Pancreas (tissue), 10 donors: ENCODE measurements at regions not wholly inside any gene's neighbourhood (a gene's known extent, or its start where the extent isn't known, plus 50 kb on each side); places are given as distances from the start of the nearest gene placed in this dataset.

Experiments used
- ATAC-seq, 4 donors: fragments of 200-7000 bp; cut with Tn5 transposase; one replicate each; pipeline versions ENCODE4 v1.8.0 to v1.9.1; 2020; ENCODE audit warnings: mild to moderate bottlenecking in 4 of 4, moderate library complexity in 4 of 4
- DNase-seq, 6 donors: peaks; one replicate each; pipeline ENCODE4 v3.0.0-alpha.2; 2020
- FAIRE-seq: peaks from 2 replicates; lab custom pipeline; 2012; peaks lifted over from hg19 to GRCh38; lab: Jason Lieb, UNC
- H3K27ac ChIP-seq, 4 donors: fragments of 200-600 bp; sonication (generic); 1 replicate in 3 of 4; 2 replicates in 1 of 4; pipeline versions ENCODE4 v1.5.0 to v1.8.0; 2020
- H3K27me3 ChIP-seq, 4 donors: fragments of 200-600 bp; one replicate each; pipeline ENCODE4 v1.8.0; 2021
- H3K36me3 ChIP-seq, 3 donors: fragments of 200-600 bp; sonication (generic) in 1 of 3; one replicate each; pipeline versions ENCODE4 v1.5.0 to v1.8.0; 2020 to 2021
- H3K4me1 ChIP-seq, 3 donors: fragments of 200-600 bp; one replicate each; pipeline ENCODE4 v1.8.0; 2021
- H3K4me3 ChIP-seq, 4 donors: fragments of 200-600 bp; sonication (generic) in 2 of 4; one replicate each; pipeline versions ENCODE4 v1.5.0 to v1.8.0; 2020 to 2021
- H3K9me3 ChIP-seq, 4 donors: fragments of 200-600 bp; one replicate each; pipeline ENCODE4 v1.8.0; 2021
- CTCF ChIP-seq, 4 donors: fragments of 200-600 bp; sonication (generic) in 3 of 4; IDR thresholded peaks; one replicate each; pipeline versions ENCODE4 v1.5.0 to v1.8.0; 2021; ENCODE audit warnings: antibody characterized with exemption in 4 of 4
- WGBS, 2 donors: extraction: QIAGEN DNeasy Blood & Tissue Kit; methylation state at CpG; one replicate each; pipeline ENCODE4 v1.1.7; 2013; 5-methylcytosine and 5-hydroxymethylcytosine counted together
- intact Hi-C, 3 donors: fragments of 100-400 bp; cut with DNase I; formaldehyde crosslinking; loops; one replicate each; pipeline versions ENCODE4 v1.11.1 to v1.14.2; 2022
- donor health status: healthy with polysubstance abuse.
- donor health status: DM: no; HTN: no; CAD: no; lungs with moderate emphysema.
- donor health status: DM: no; HTN: no; CAD: no.
- donor health status: control.
- donor health status: control.
- donor health status: Bipolar disorder and iron deficiency.
- donor health status: DM: yes; HTN: yes; CAD: no.
- donor health status: DM: no; HTN: no; CAD: no.
- donor health status: DM: no; HTN: no; CAD: no.
- donor health status: DM: yes; HTN: yes; CAD: no.

- intact Hi-C loops: no loop called here
- Histone ChIP-seq H3K4me3 (no peak overlapping the region), H3K27ac (no peak overlapping the region), H3K27me3 (no peaks in the 10 kb centered on the region), H3K9me3 (no peaks in the 10 kb centered on the region), H3K4me1 (no peaks in the 10 kb centered on the region), H3K36me3 (no peaks in the 10 kb centered on the region)
- FAIRE-seq (no peak), DNase-seq (no peak), ATAC-seq (no peak)
- 52 to 63% methylated on average over 3 of the region's 3 CpGs for WGBS, 2 donors
- TF ChIP-seq CTCF (IDR thresholded peaks at IDR 0.05): no peak
These were observed 166.7 kb upstream of the ZNF521 start for GRCh38 chr18:25518716-25519053.

DNA sequence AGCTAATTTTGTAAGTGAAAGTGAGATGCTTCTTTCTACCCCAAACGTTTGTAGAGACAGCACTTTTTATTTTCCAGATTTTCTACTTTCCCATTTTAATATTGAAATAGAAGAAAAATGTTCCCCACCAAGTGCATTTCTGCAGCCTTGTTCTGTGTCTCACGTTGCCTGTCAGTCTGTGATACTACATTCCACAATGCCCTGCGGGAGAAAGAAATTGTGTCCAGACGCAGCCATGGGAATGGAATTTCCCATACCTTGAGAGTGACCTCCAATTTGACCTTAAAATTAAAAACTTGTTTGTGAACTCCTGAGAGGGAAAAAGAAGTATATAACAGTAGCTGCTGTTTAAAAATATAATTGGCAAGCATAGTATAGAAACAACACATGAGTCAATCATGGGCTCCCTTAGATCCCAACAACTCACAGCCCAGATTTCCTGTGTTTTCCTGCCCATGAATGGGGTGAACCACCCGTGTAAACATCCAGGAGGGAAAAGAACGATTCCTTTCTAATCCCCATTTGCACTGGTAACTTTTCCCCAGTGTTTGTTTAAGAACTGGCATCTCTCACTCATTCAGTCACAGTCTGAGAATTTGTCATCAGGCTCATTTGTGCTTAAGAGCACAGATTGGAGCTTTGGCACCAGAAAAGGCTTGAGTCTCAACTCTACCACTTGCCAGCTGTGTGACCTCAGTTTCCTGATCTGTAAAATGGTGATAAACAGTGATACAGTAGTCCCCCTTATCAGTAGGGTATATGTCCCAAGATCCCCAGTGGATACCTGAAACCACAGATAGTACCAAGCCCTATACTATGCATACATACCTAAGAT, 166.1 kb upstream of the ZNF521 start:
- Histone ChIP-seq H3K9me3 (no peaks in the 10 kb centered on the region), H3K27me3 (no peaks in the 10 kb centered on the region), H3K4me1 (no peaks in the 10 kb centered on the region), H3K27ac (no peak overlapping the region), H3K4me3 (no peak overlapping the region), H3K36me3 (no peaks in the 10 kb centered on the region)
- ATAC-seq (no peak), DNase-seq (no peak), FAIRE-seq (no peak)
- 6 to 8% methylated on average over 6 of the region's 6 CpGs for WGBS, 2 donors
- TF ChIP-seq CTCF (IDR thresholded peaks at IDR 0.05): no peak
- intact Hi-C loops: no loop called here

DNA sequence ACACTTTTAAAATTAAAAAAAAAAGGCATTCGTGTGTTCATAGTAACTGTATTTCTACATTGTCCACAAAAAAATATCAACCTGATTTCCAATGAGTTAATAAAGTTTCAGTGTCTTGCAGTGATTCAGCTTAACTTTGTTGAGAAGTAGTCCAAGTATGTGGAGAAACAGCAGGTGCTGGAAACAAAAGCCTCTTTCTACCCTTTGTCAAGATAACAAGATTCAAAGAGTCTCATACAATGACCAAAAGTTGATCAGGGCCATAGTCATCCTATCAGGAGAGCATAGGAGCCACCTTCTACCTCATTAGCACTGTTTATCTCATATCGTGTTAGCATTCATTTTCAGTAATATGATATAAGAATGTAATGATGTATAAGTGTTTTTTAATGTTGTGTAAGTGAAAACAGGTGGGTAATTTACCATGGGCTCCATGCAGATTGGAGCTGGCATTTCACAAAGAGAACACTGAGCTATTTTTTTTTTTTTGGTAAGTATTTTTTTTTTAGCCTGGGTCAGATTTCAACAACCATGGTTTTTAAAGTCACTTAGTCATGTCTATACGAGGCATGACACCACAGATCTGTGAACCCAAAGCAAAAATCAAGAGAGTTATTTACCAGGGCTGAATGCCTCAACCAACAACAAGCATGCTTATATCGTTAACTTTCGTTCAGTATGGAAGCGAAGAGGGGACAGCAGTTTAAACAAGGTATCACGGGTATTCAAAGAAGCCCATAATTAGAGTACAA, 165.0 kb upstream of the ZNF521 start:
- 27 to 30% methylated on average over 7 of the region's 7 CpGs for WGBS, 2 donors
- H3K9me3 ChIP-seq: no peaks in the 10 kb centered on the region
- DNase-seq: no peak
- no peak overlapping the region for H3K27ac ChIP-seq
- no peaks in the 10 kb centered on the region for H3K27me3 ChIP-seq
- H3K36me3 ChIP-seq: no peaks in the 10 kb centered on the region
- intact Hi-C loops: no loop called here
- no peaks in the 10 kb centered on the region for H3K4me1 ChIP-seq
- no peak for TF ChIP-seq CTCF (IDR thresholded peaks at IDR 0.05)
- no peak for FAIRE-seq
- ATAC-seq: no peak
- H3K4me3 ChIP-seq: no peak overlapping the region

- H3K27me3 ChIP-seq: no peaks in the 10 kb centered on the region
- 50 to 61% methylated on average over 5 of the region's 5 CpGs for whole genome bisulfite sequencing, 2 donors
- TF ChIP-seq CTCF (IDR thresholded peaks at IDR 0.05): no peak
- no peaks in the 10 kb centered on the region for H3K9me3 ChIP-seq
- H3K36me3 ChIP-seq: no peaks in the 10 kb centered on the region
- H3K4me3 ChIP-seq: no peak overlapping the region
- ATAC-seq (no peak), DNase-seq (no peak), FAIRE-seq (no peak)
- no peaks in the 10 kb centered on the region for H3K4me1 ChIP-seq
- intact Hi-C loops: no loop called here
- no peak overlapping the region for H3K27ac ChIP-seq
These were observed 164.2 kb upstream of the ZNF521 start for GRCh38 chr18:25516121-25516520.

DNA sequence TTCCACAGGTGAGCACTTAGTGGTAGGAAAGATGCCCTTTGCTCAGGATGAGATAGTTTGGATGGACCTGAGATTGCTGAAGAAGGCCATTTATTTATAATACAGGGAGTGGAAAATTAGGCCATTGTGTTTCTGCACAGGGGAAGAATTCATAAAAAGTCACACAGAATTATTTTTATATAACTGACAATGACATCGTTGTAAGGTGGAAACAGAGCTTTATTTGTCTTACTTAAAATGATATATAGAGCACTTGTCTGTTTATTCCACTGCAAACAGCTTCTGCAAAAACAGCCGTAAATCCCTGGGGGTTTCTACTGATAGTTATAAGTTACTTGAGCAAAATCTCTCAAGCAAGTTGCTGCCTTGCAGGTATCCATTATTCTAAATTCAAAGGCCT, 158.1 kb upstream of the ZNF521 start:
- intact Hi-C loops: no loop called here
- Histone ChIP-seq H3K27me3 (no peaks in the 10 kb centered on the region), H3K4me3 (no peak overlapping the region), H3K9me3 (no peaks in the 10 kb centered on the region), H3K27ac (no peak overlapping the region), H3K4me1 (no peaks in the 10 kb centered on the region), H3K36me3 (no peaks in the 10 kb centered on the region)
- DNase-seq (no peak), ATAC-seq (no peak), FAIRE-seq (no peak)
- 59 to 66% methylated on average over 2 of the region's 2 CpGs for WGBS, 2 donors
- no peak for TF ChIP-seq CTCF (IDR thresholded peaks at IDR 0.05)
